Astrocyte of the hippocampus (primary cell): ENCODE measurements at regions not wholly inside any gene's neighbourhood (a gene's known extent, or its start where the extent isn't known, plus 50 kb on each side); places are given as distances from the start of the nearest gene placed in this dataset.

Experiments used
- DNase-seq: peaks from one replicate; pipeline ENCODE4 v3.0.0; 2011; ENCODE audit warnings: low read depth, low spot score

- DNase-seq = no peak
Measured at GRCh38 chr9:30758726-30759446, 1625.6 kb upstream of the ACO1 start.

DNA sequence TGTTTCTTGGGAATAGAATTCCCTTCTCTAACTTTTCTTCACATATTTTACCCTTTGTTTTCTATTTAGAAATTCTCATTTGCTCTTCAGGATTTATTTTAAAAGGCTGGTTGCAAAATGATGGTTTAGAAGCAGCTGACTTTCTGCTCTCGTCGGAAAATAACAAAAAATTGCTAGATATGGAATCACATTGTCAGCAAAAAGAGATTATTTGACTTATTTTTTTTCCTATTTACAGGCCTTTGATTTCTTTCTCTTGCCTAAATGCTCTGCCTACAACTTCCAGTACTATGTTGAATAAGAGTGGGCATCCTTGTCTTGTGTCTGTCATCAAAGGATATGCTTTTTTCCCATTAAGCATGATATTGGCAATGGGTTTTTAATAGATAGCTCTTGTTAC lies 1619.1 kb upstream of the ACO1 start:
- no peak for DNase-seq

GRCh38 chr9:30771163-30771708 lies 1613.2 kb upstream of the ACO1 start:
- DNase-seq = no peak

DNA sequence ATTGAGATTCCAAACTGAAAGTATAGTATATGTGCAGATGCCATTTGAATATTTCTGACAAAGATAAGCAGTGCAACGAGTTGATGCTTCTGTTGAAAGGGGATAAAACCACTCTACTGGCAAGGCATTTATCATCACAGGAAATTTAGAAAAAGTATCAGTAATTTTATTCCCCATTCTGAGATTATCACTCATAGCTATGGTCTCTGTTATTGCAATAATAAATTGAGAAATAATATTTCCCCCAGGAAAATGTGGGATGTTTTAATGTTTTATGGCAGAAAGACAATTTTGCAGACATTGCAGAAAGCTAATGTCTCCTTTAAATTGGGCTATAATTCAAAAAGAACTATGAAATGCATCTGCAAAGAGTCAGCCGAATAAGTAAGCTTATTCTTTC lies 1612.7 kb upstream of the ACO1 start:
- no peak for DNase-seq

DNA sequence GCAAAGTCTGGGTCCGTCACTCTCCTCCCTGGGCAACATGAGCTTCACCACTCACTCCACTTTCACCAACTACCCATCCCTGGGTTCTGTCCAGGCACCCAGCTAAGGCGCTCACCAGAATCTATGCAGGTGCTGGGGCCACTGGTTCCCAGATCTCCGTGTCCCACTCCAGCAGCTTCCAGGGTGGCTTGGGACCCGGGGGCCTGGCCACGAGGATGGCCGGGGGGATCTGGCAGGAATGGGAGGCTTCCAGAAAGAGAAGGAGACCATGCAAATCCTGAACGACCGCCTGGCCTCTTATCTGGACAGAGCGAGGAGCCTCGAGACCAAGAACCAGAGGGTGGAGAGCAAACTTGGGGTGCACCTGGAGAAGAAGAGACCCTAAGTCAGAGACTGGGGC lies 1611.0 kb upstream of the ACO1 start:
- no peak for DNase-seq

- DNase-seq = no peak
Measured at GRCh38 chr9:30774326-30774725, 1610.1 kb upstream of the ACO1 start.

DNA sequence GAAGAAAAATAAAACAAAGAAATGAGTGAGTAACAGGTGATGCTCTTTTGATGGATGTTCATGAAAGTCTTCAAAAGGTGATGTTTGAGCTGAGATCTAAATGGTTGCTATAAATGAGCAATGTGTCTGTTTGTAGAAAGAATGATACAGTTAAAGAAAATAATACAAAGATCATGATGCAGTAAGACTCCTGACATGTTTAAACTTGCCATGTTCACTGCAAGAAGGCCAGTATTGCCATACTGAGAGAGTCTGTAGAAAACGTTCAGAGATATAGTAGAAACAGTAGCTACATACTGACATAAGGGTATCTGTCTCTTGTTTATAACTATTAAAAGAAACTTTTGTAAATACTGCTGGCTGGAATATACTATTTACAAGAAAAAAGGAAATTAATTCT lies 1609.2 kb upstream of the ACO1 start:
- no peak for DNase-seq

DNA sequence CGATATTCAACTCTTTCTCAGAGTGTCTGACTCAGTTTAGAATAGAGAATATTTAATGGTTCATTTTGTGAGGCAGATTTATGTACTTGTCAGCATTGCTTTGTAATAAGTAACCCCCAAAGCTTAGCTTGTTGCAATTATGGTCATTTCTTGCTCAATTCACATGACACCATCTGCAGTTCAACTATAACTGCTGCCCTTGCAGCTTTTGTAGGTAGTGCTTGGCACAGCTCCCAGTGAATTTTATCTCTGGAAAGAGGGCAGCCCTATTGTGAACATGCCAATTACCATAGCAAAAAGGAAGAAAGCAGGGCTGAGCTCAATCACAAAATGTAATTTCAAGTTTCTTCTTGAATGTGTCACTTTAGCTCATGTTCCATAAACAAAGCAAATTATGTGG lies 1587.7 kb upstream of the ACO1 start:
- no peak for DNase-seq

DNA sequence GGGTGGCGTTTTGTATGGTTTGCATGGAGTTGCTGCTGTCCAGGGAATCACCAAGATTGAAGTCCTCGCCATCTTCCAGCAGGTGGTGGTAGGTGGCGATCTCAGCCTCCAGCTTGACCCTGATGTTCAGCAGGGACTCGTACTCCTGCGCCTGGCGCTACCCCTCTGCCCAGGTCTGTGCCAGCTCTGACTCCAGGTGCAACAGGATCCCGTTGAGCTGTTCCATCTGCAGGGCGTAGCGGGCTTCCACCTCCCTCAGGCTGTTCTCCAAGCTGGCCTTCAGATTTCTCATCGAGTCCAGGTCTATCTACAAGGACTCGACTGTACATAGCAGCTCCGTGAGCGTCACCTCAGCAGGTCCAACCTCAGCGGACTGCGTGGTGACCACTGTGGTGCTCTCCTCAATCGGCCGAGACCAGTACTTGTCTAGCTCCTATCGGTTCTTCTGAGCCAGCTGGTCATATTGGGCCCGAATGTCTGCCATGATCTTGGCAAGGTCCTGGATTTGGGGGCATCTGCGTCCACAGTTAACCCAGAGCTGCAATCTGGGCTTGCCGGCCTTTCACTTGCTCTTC lies 1584.8 kb upstream of the ACO1 start:
- DNase-seq = no peak

DNA sequence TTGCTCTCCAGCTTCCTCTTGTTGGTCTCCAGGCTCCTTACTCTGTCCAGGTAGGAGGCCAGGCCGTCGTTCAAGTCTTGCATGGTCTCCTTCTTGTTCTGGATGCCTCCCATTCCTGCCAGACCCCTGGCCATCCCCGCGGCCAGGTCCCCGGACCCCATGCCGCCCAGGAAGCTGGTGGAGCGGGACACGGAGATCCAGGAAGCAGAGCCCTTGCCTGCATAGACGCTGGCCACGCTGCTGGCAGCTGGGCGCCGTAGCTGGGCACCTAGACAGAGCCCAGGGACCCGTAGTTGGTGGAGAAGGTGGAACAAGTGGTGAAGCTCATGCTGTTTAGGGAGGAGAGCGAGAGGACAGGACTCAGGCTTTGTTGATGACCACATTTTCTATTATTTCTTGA lies 1584.0 kb upstream of the ACO1 start:
- no peak for DNase-seq

DNA sequence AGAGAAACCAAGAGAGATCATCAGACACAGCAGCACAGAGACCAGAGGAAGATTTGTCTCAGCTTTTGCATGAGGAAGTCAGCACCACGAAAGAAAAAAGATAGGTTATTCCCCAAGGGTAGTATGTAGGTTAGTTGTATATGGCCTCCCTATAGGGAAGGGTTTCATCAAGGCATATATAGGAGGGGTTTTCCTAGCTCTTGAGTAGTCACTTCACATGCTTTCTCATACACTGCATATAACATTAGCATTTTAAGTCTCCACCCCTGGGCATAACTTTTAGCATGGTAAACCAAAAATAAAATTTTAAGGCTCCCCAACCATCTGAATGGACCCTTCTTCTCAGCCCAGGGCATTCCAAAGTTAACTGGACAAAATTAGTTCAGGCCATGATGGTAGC lies 1571.6 kb upstream of the ACO1 start:
- DNase-seq = no peak

DNA sequence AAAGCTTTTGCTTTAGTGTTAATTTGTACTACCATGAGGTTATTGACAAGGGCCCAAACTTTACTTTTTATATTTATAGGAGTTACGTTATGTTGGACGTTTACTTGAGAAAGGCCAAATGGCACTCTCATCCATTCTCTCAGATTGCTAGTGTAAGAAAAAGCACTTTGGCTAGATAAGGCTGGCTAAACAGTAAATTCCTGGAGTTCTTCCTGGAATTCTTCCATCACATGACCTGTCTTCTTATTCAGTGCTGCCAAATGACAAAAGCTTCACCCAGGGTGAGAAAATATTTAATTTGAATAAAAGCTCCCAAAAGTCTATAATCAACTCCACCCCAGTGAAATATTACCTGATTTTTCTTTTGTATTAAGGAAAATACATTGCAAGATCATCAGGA lies 1568.9 kb upstream of the ACO1 start:
- DNase-seq = peak; percentile 1

DNA sequence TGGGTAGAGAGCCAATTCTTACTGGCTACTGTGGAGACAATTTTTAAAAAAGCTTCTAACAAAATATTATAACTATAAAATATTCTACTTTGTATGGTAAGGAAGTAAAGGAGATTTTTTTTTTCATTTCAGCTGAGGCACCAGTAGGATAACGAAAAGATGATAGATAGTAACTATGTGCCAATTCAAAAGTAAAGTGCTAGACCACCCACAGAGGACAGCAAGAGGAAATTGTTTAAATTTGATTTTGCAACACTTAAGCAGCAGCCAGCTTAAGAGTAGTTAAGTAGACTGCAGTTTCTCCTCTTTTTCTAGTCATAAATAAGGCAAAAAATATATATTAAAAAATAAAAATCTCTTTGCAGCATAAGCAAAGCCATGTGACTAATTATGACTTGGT lies 1539.3 kb upstream of the ACO1 start:
- no peak for DNase-seq

DNA sequence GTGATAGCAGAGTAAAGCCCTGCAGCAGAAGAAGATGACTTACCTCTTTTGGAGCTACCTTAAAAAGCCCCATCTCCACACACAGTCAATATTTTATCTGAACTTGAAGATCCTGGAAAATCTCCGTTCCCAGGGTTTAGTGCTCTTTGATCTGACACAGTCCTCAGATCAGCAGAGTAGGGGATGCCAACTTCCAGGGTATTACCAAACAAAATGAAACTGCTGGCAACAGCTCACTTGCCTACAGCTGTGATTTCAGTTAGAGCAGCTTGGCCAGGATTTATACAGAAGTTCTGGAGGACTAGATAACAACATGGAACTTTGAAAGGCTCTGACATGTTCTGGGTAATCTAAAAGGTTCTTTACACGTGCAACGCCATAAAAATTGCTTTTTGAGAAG lies 1537.8 kb upstream of the ACO1 start:
- DNase-seq = no peak

- DNase-seq = no peak
Measured at GRCh38 chr9:30851600-30851999, 1532.8 kb upstream of the ACO1 start.

DNA sequence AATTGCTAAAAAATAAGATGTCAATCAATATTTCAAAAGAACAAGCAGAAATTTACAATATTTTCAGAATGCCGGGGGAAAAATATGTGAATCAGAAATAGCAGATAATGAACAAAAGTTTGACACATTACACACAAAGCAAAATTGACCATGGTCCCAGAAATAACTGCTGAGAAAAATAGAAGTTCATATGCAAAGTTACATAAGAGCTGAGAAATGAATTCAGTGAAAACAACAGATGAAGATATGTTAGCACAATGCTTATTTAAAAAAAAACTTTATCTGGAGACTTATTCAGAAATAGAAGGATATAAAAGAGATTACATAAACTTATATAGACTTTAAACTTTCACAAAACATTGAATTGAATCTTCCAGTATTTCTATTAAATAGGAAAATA lies 1483.7 kb upstream of the ACO1 start:
- DNase-seq = no peak

GRCh38 chr9:30913331-30913730 lies 1471.1 kb upstream of the ACO1 start:
- DNase-seq = no peak

GRCh38 chr9:30915451-30915850 lies 1469.0 kb upstream of the ACO1 start:
- DNase-seq = no peak

DNA sequence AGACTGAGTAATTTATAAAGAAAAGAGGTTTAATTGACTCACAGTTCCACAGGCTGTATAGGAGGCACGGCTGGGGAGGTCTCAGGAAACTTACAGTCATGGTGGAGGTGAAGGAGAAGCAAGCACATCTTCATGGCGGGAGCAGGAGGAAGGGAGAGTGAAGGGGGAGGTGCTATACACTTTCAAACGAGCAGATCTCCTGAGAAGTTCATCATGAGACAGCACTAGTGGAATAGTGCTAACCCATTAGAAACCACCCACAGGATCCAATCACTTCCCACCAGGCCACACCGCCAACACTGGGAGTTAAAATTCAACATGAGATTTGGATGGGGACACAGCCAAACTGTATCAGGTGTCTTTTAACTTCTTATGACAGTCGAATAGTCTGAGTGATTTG lies 1459.3 kb upstream of the ACO1 start:
- DNase-seq = no peak

GRCh38 chr9:30925635-30926034 lies 1458.8 kb upstream of the ACO1 start:
- no peak for DNase-seq

DNA sequence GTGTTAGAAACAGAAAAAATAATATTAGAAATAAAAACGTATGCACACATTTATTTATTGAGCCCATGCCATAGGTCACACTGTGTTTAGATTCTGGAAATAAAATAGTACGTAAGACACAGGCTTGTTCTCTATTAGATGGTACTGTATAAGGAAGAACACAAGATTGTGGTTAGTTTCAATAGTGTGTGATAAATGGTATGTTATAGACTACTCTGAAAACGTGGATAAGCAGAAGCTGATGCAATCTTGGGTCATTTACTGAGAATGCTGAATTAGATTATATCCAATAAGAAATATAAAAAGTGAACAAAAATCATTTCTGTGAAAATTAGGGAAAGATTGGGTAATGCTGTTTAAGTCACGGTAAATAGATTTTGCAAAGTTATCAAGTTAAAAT lies 1456.4 kb upstream of the ACO1 start:
- no peak for DNase-seq

DNA sequence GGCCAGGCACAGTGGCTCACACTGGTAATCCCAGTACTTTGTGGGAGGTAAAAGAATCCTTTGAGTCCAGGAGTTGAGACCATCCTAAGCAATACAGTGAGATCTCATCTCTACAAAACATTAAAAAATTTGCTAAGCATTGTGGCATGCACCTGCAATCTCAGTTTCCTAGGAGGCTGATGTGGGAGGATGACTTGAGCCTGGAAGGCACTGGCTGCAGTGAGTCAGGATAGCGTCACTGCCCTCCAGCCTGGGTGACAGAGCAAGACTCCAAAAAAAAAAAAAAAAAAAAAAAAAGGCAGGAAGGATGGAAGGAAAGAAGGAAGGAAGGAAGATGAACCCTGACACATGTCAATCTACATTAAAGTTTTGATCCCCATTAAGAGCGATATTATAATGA lies 1452.2 kb upstream of the ACO1 start:
- no peak for DNase-seq

DNA sequence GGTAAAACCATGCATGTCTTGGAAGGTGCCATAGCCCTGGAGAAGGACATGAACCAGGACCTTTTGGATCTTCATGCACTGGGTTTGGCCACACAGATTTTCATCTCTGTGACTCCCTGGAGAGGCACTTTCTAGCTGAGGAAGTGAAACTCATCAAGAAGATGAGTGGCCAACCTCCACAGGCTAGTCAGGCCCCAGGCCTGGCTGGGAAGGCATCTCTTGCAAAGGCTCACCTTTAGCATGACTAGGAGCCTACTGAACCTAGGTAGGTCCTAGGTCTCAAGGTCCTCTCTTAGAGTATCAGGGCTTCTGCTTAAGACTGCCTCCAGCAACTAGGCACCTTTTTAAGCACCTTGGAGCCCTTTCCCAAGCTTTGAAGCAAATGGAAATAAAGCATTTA lies 1448.7 kb upstream of the ACO1 start:
- DNase-seq = no peak

GRCh38 chr9:30937106-30937505 lies 1447.3 kb upstream of the ACO1 start:
- no peak for DNase-seq
